Neuronal stem cell (in vitro differentiated cells): ENCODE measurements at regions not wholly inside any gene's neighbourhood (a gene's known extent, or its start where the extent isn't known, plus 50 kb on each side); places are given as distances from the start of the nearest gene placed in this dataset.

Experiments used
- DNase-seq: peaks from one replicate; pipeline ENCODE4 v3.0.0-alpha.2; 2013; ENCODE audit warnings: low spot score
- H2AFZ ChIP-seq: one replicate; pipeline ENCODE4 v1.6.1; 2013; ENCODE audit warnings: mild to moderate bottlenecking, low read length, inconsistent platforms
- H2AK5ac ChIP-seq: 2 replicates; pipeline ENCODE4 v1.6.1; 2013; ENCODE audit warnings: low read depth, mild to moderate bottlenecking, inconsistent platforms, low read length, moderate library complexity, mixed read lengths
- H2BK120ac ChIP-seq: 2 replicates; pipeline ENCODE4 v1.6.1; 2013; ENCODE audit warnings: low read depth, mild to moderate bottlenecking, inconsistent platforms, low read length, moderate library complexity, mixed read lengths
- H2BK12ac ChIP-seq: one replicate; pipeline ENCODE4 v1.6.1; 2013; ENCODE audit warnings: low read length, inconsistent platforms
- H2BK15ac ChIP-seq: 2 replicates; pipeline ENCODE4 v1.6.1; 2013; ENCODE audit warnings: mild to moderate bottlenecking, low read length, inconsistent platforms, mixed read lengths
- H2BK5ac ChIP-seq: one replicate; pipeline ENCODE4 v1.6.1; 2013; ENCODE audit warnings: inconsistent platforms, mild to moderate bottlenecking, low read length, moderate library complexity
- H3K14ac ChIP-seq: one replicate; pipeline ENCODE4 v1.6.1; 2013; ENCODE audit warnings: low read length, inconsistent platforms
- H3K18ac ChIP-seq: 2 replicates; pipeline ENCODE4 v1.6.1; 2013; ENCODE audit warnings: low read length, inconsistent platforms
- H3K23ac ChIP-seq: 2 replicates; pipeline ENCODE4 v1.6.1; 2013; ENCODE audit warnings: low read depth, mild to moderate bottlenecking, mixed read lengths, low read length, inconsistent platforms; ENCODE audit not compliant: poor library complexity
- H3K27ac ChIP-seq: replicated peaks from 3 replicates; pipeline ENCODE4 v1.5.1; 2013; ENCODE audit warnings: low read length, inconsistent platforms
- H3K27me3 ChIP-seq, 3 experiments: 2 replicates each; pipeline ENCODE4 v1.6.1; 2013; ENCODE audit warnings: low read length in 3 of 3, mild to moderate bottlenecking in 2 of 3, inconsistent platforms in 1 of 3, low read depth in 1 of 3, mixed read lengths in 1 of 3, moderate library complexity in 1 of 3; ENCODE audit not compliant: control insufficient read depth in 3 of 3, insufficient read depth in 3 of 3
- H3K36me3 ChIP-seq, 2 donors: replicated peaks in 1 of 2; 2 replicates each; pipeline ENCODE4 v1.6.1; 2013; ENCODE audit warnings: low read length in 2 of 2; ENCODE audit not compliant: control insufficient read depth in 2 of 2, insufficient read depth in 2 of 2
- H3K4ac ChIP-seq: 2 replicates; pipeline ENCODE4 v1.6.1; 2013; ENCODE audit warnings: inconsistent platforms, mild to moderate bottlenecking, low read length, moderate library complexity
- H3K4me1 ChIP-seq, 2 donors: 1 replicate in 1 of 2; 2 replicates in 1 of 2; pipeline ENCODE4 v1.6.1; 2013; ENCODE audit warnings: low read length in 2 of 2, low read depth in 1 of 2; ENCODE audit not compliant: control insufficient read depth in 2 of 2, insufficient read depth in 1 of 2
- H3K4me2 ChIP-seq: one replicate; pipeline ENCODE4 v1.6.1; 2013; ENCODE audit warnings: mild to moderate bottlenecking, low read length, inconsistent platforms; ENCODE audit not compliant: insufficient read depth, poor library complexity, severe bottlenecking
- H3K4me3 ChIP-seq, 2 donors: 2 replicates each; pipeline ENCODE4 v1.5.1; 2013; ENCODE audit warnings: low read length in 2 of 2, mild to moderate bottlenecking in 2 of 2, inconsistent platforms in 1 of 2, moderate library complexity in 1 of 2
- H3K79me1 ChIP-seq: one replicate; pipeline ENCODE4 v1.6.1; 2013; ENCODE audit warnings: low read depth, mild to moderate bottlenecking, inconsistent platforms, low read length, moderate library complexity
- H3K9ac ChIP-seq: one replicate; pipeline ENCODE4 v1.6.1; 2013; ENCODE audit warnings: mild to moderate bottlenecking, low read depth, low read length, inconsistent platforms; ENCODE audit not compliant: poor library complexity
- H3K9me3 ChIP-seq, 2 donors: replicated peaks in 1 of 2; 2 replicates each; pipeline versions ENCODE3 to v1.6.1; 2013; ENCODE audit warnings: low read length in 2 of 2, mild to moderate bottlenecking in 2 of 2, inconsistent platforms in 1 of 2, low read depth in 1 of 2, mixed read lengths in 1 of 2, moderate library complexity in 1 of 2; ENCODE audit not compliant: control insufficient read depth in 2 of 2, insufficient read depth in 1 of 2
- H4K8ac ChIP-seq: one replicate; pipeline ENCODE4 v1.6.1; 2013; ENCODE audit warnings: low read depth, mild to moderate bottlenecking, inconsistent platforms, low read length, moderate library complexity
- H4K91ac ChIP-seq: one replicate; pipeline ENCODE4 v1.6.1; 2013; ENCODE audit warnings: low read length, low read depth, mild to moderate bottlenecking, inconsistent platforms; ENCODE audit not compliant: poor library complexity
- WGBS, 2 donors: extraction: QIAGEN DNeasy Blood & Tissue Kit; methylation state at CpG; one replicate each; pipeline ENCODE4 v1.1.7; 2013; ENCODE audit warnings: missing lambda C conversion rate in 2 of 2, mixed read lengths in 1 of 2; ENCODE audit not compliant: insufficient read length in 2 of 2, insufficient replicate concordance in 1 of 2; ENCODE audit errors: extremely low coverage in 2 of 2; 5-methylcytosine and 5-hydroxymethylcytosine counted together

GRCh38 chr3:14278799-14279625, 100.4 kb downstream of the LSM3 start:
- Histone ChIP-seq H3K27me3 (peaks cover 0 to 46% (median 0%) of the 10 kb centered on the region in 3 experiments), H3K4ac (no peak overlapping the region), H3K9me3 (no peaks in the 10 kb centered on the region), H3K14ac (no peak overlapping the region), H3K23ac (no peak overlapping the region), H3K18ac (no peak overlapping the region), H2AK5ac (peak overlapping the region; percentile 20), H2BK120ac (no peak overlapping the region), H4K91ac (no peak overlapping the region), H2BK12ac (no peak overlapping the region), H3K27ac (no peak overlapping the region), H2AFZ (peak overlapping the region; percentile 7), H3K36me3 (no peaks in the 10 kb centered on the region), H3K4me3 (no peak overlapping the region), H3K4me1 (peaks cover 3 to 14% of the 10 kb centered on the region in 2 donors), H3K79me1 (no peaks in the 10 kb centered on the region), H3K4me2 (no peak overlapping the region), H2BK15ac (no peak overlapping the region), H2BK5ac (no peak overlapping the region), H4K8ac (no peak overlapping the region), H3K9ac (no peak overlapping the region)
- WGBS, 2 donors, result no CpG with 5 or more reads among the region's 13 CpGs
- DNase-seq, result no peak

DNA sequence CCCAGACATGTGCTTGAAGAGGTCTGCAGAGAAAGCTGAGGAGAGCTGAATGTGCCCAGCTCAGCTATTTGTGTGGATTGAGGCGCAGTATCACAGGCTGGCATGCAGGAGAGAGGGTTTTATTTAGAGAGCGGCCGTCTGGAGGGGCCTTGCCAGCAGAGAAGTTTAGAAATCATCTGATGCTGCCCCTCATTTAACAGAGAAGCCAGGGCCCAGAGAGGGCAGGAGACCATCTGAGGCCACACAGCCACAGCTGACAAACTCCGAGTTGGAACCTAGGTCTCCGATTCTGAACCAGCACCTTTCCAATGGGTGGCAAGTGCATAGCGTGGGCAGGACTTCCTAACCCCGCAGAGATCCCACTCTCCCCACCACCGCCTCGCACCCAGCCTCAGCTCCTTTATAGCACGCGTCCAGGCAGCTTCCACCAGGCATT, 101.0 kb downstream of the LSM3 start:
- Histone ChIP-seq H3K79me1 (no peaks in the 10 kb centered on the region), H3K4me2 (no peak overlapping the region), H3K4ac (no peak overlapping the region), H2AK5ac (peak overlapping the region; percentile 27), H3K36me3 (no peaks in the 10 kb centered on the region), H4K8ac (no peak overlapping the region), H2BK5ac (no peak overlapping the region), H3K23ac (no peak overlapping the region), H3K27me3 (peaks cover 0 to 49% (median 0%) of the 10 kb centered on the region in 3 experiments), H2BK120ac (no peak overlapping the region), H3K4me3 (no peak overlapping the region), H3K9ac (no peak overlapping the region), H3K14ac (no peak overlapping the region), H2BK12ac (no peak overlapping the region), H3K4me1 (peaks cover 0 to 11% of the 10 kb centered on the region in 2 donors), H3K18ac (no peak overlapping the region), H2AFZ (no peak overlapping the region), H3K9me3 (no peaks in the 10 kb centered on the region), H2BK15ac (no peak overlapping the region), H3K27ac (no peak overlapping the region), H4K91ac (peak overlapping the region; percentile 7)
- DNase-seq, result no peak
- no CpG with 5 or more reads among the region's 11 CpGs for WGBS, 2 donors

DNA sequence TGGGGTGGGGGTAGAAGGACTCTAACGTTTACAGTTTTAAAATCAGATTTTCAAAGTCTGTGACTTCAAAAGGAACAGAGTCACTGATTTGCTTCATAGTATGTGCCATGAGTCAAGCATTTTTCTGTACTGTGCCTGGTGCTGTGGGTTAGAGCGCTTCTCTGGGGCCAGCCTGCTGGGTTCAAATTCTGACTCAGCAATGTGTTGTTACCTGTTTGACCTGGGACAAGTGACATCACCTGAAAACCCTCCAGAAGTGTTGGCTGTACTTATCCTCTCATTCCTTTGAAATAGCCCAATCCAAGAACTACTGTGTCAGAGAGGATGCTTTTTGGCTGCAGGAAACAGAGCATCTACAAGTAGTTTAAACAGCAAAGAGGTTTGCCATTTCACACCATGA, 101.7 kb downstream of the LSM3 start:
- no peak overlapping the region for H3K9ac ChIP-seq
- no peak overlapping the region for H4K91ac ChIP-seq
- no peak overlapping the region for H3K18ac ChIP-seq
- no peak overlapping the region for H2BK12ac ChIP-seq
- H4K8ac ChIP-seq, result no peak overlapping the region
- H3K4me1 ChIP-seq, result peaks cover 0 to 11% of the 10 kb centered on the region in 2 donors
- no peak overlapping the region for H3K4me2 ChIP-seq
- WGBS, 2 donors, result no CpG with 5 or more reads among the region's 2 CpGs
- no peak overlapping the region for H2BK5ac ChIP-seq
- no peak overlapping the region for H2AK5ac ChIP-seq
- DNase-seq, result no peak
- H3K79me1 ChIP-seq, result no peaks in the 10 kb centered on the region
- no peak overlapping the region for H2BK15ac ChIP-seq
- no peaks in the 10 kb centered on the region for H3K9me3 ChIP-seq
- H3K23ac ChIP-seq, result no peak overlapping the region
- H2AFZ ChIP-seq, result no peak overlapping the region
- H3K27me3 ChIP-seq, result peaks cover 0 to 54% (median 0%) of the 10 kb centered on the region in 3 experiments
- H3K36me3 ChIP-seq, result no peaks in the 10 kb centered on the region
- H3K4ac ChIP-seq, result no peak overlapping the region
- H3K4me3 ChIP-seq, result no peak overlapping the region
- H2BK120ac ChIP-seq, result no peak overlapping the region
- no peak overlapping the region for H3K14ac ChIP-seq
- H3K27ac ChIP-seq, result no peak overlapping the region

DNA sequence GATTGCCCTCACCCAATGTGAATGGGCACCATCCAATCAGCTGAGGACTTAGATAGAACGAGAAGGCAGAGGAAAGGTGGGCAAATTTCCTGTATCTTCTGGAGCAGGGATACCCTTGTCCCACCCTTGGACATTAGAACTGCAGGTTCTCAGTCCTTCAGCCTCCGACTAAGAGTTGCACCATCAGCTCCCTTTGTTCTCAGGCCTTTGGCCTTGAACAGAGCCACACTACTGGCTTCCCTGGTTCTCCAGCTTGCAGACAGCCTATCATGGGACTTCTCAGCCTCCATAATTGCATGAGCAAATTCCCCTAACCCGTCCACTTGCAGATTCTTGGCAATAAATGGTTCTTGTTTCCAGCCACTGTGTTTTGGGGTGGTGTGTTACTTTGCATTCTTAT, 102.4 kb downstream of the LSM3 start:
- H2AK5ac ChIP-seq, result no peak overlapping the region
- no peak for DNase-seq
- H4K91ac ChIP-seq, result no peak overlapping the region
- no peak overlapping the region for H2BK120ac ChIP-seq
- no peak overlapping the region for H4K8ac ChIP-seq
- no peak overlapping the region for H3K9ac ChIP-seq
- no peak overlapping the region for H3K18ac ChIP-seq
- peaks cover 0 to 14% of the 10 kb centered on the region in 2 donors for H3K4me1 ChIP-seq
- no peaks in the 10 kb centered on the region for H3K9me3 ChIP-seq
- H3K4ac ChIP-seq, result no peak overlapping the region
- H3K14ac ChIP-seq, result no peak overlapping the region
- peaks cover 0 to 59% (median 0%) of the 10 kb centered on the region in 3 experiments for H3K27me3 ChIP-seq
- no peak overlapping the region for H3K23ac ChIP-seq
- WGBS, 2 donors, result no CpG with 5 or more reads among the region's 3 CpGs
- H3K79me1 ChIP-seq, result no peaks in the 10 kb centered on the region
- no peak overlapping the region for H3K4me3 ChIP-seq
- H3K27ac ChIP-seq, result no peak overlapping the region
- no peak overlapping the region for H3K4me2 ChIP-seq
- no peak overlapping the region for H2BK15ac ChIP-seq
- no peak overlapping the region for H2AFZ ChIP-seq
- H2BK12ac ChIP-seq, result no peak overlapping the region
- H3K36me3 ChIP-seq, result no peaks in the 10 kb centered on the region
- H2BK5ac ChIP-seq, result no peak overlapping the region
